Endodermal cell (in vitro differentiated cells): ENCODE measurements at regions not wholly inside any gene's neighbourhood (a gene's known extent, or its start where the extent isn't known, plus 50 kb on each side); places are given as distances from the start of the nearest gene placed in this dataset.

Experiments
- DNase-seq: peaks from one replicate; pipeline ENCODE4 v3.0.0-alpha.2; 2017
- H3K27ac ChIP-seq: 2 replicates; pipeline ENCODE4 v1.5.1; 2013; ENCODE audit warnings: mild to moderate bottlenecking, low read depth, low read length, moderate library complexity
- H3K27me3 ChIP-seq: 2 replicates; pipeline ENCODE4 v1.6.1; 2013; ENCODE audit warnings: mild to moderate bottlenecking, low read length, moderate library complexity; ENCODE audit not compliant: insufficient read depth, control insufficient read depth, poor library complexity, severe bottlenecking
- H3K36me3 ChIP-seq: 2 replicates; pipeline ENCODE4 v1.7.0; 2013; ENCODE audit warnings: mild to moderate bottlenecking, low read length, moderate library complexity; ENCODE audit not compliant: control insufficient read depth, insufficient read depth
- H3K4me1 ChIP-seq: one replicate; pipeline ENCODE4 v1.7.0; 2013; ENCODE audit warnings: low read length; ENCODE audit not compliant: control insufficient read depth, insufficient read depth
- H3K4me3 ChIP-seq: 2 replicates; pipeline ENCODE4 v1.5.1; 2013; ENCODE audit warnings: mild to moderate bottlenecking, low read length, moderate library complexity
- H3K9ac ChIP-seq: 2 replicates; pipeline ENCODE4 v1.6.1; 2013; ENCODE audit warnings: mild to moderate bottlenecking, low read length, moderate library complexity; ENCODE audit not compliant: poor library complexity, severe bottlenecking; ENCODE audit errors: extremely low read depth
- H3K9me3 ChIP-seq: 2 replicates; pipeline ENCODE4 v1.6.1; 2013; ENCODE audit warnings: mild to moderate bottlenecking, low read length, moderate library complexity; ENCODE audit not compliant: control insufficient read depth
- H3K27ac Mint-ChIP-seq: 2 replicates; pipeline ENCODE4 v1.8.0; 2020; ENCODE audit warnings: mixed read lengths
- H3K27me3 Mint-ChIP-seq: 2 replicates; pipeline ENCODE4 v1.8.0; 2021; ENCODE audit warnings: mild to moderate bottlenecking, mixed read lengths; ENCODE audit not compliant: insufficient read depth
- H3K36me3 Mint-ChIP-seq: 2 replicates; pipeline ENCODE4 v1.8.0; 2020; ENCODE audit warnings: low read depth, mixed read lengths
- H3K4me1 Mint-ChIP-seq: 2 replicates; pipeline ENCODE4 v1.8.0; 2020; ENCODE audit warnings: mixed read lengths
- H3K4me3 Mint-ChIP-seq: 2 replicates; pipeline ENCODE4 v1.8.0; 2020; ENCODE audit warnings: mild to moderate bottlenecking, moderate library complexity, mixed read lengths
- H3K9me3 Mint-ChIP-seq: 2 replicates; pipeline ENCODE4 v1.8.0; 2020; ENCODE audit warnings: mild to moderate bottlenecking, mixed read lengths
- CTCF ChIP-seq: fragments of 200-600 bp; sonication (generic); conservative IDR thresholded peaks from 2 replicates; pipeline ENCODE4 v1.5.0; 2021; ENCODE audit warnings: antibody characterized with exemption, mild to moderate bottlenecking
- WGBS, 2 experiments: methylation state at CpG; one replicate each; pipeline versions ENCODE4 v1.1.5 to v1.1.7; 2013; ENCODE audit warnings: missing lambda C conversion rate in 2 of 2, mixed read lengths in 1 of 2; ENCODE audit not compliant: insufficient coverage in 1 of 2, insufficient read length in 1 of 2; 5-methylcytosine and 5-hydroxymethylcytosine counted together

GRCh38 chr12:19896041-19896440, 456.7 kb downstream of the AEBP2 start:
- WGBS, 2 experiments, result no CpG with 5 or more reads among the region's 1 CpG
- Histone ChIP-seq H3K36me3 (no peaks in the 10 kb centered on the region), H3K4me3 (no peak overlapping the region), H3K27ac (no peak overlapping the region), H3K27me3 (no peaks in the 10 kb centered on the region), H3K4me1 (no peaks in the 10 kb centered on the region), H3K9ac (no peak overlapping the region), H3K9me3 (no peaks in the 10 kb centered on the region)
- Mint-ChIP-seq H3K27ac (no peak overlapping the region), H3K36me3 (no peaks in the 10 kb centered on the region), H3K9me3 (peaks cover 2% of the 10 kb centered on the region), H3K4me1 (peaks cover 6% of the 10 kb centered on the region), H3K4me3 (no peak overlapping the region), H3K27me3 (no peaks in the 10 kb centered on the region)
- no peak for TF ChIP-seq CTCF
- no peak for DNase-seq

- no peak for TF ChIP-seq CTCF
- Mint-ChIP-seq H3K36me3 (no peaks in the 10 kb centered on the region), H3K27ac (no peak overlapping the region), H3K4me3 (no peak overlapping the region), H3K9me3 (peaks cover 2% of the 10 kb centered on the region), H3K4me1 (peaks cover 6% of the 10 kb centered on the region), H3K27me3 (no peaks in the 10 kb centered on the region)
- 84 to 91% methylated on average over 2 to 3 of the region's 3 CpGs for WGBS, 2 experiments
- H3K4me1 ChIP-seq, result no peaks in the 10 kb centered on the region
- no peak for DNase-seq
- no peak overlapping the region for H3K4me3 ChIP-seq
- no peaks in the 10 kb centered on the region for H3K27me3 ChIP-seq
- no peaks in the 10 kb centered on the region for H3K36me3 ChIP-seq
- no peak overlapping the region for H3K27ac ChIP-seq
- no peak overlapping the region for H3K9ac ChIP-seq
- H3K9me3 ChIP-seq, result no peaks in the 10 kb centered on the region
These were observed 457.2 kb downstream of the AEBP2 start for GRCh38 chr12:19896534-19896933.

- Mint-ChIP-seq H3K4me3 (no peak overlapping the region), H3K27me3 (no peaks in the 10 kb centered on the region), H3K4me1 (peaks cover 5% of the 10 kb centered on the region), H3K27ac (no peak overlapping the region), H3K36me3 (no peaks in the 10 kb centered on the region), H3K9me3 (peaks cover 2% of the 10 kb centered on the region)
- Histone ChIP-seq H3K9ac (no peak overlapping the region), H3K27ac (no peak overlapping the region), H3K36me3 (no peaks in the 10 kb centered on the region), H3K4me3 (no peak overlapping the region), H3K9me3 (no peaks in the 10 kb centered on the region), H3K4me1 (no peaks in the 10 kb centered on the region), H3K27me3 (no peaks in the 10 kb centered on the region)
- no peak for TF ChIP-seq CTCF
- 43 to 80% methylated on average over 1 to 2 of the region's 2 CpGs for WGBS, 2 experiments
- DNase-seq, result no peak
These were observed 458.7 kb downstream of the AEBP2 start for GRCh38 chr12:19897900-19898408.
